A673 (cell line): ENCODE measurements at regions not wholly inside any gene's neighbourhood (a gene's known extent, or its start where the extent isn't known, plus 50 kb on each side); places are given as distances from the start of the nearest gene placed in this dataset.
"Not testable (repeated sequence)": the region's sequence is repeated elsewhere in the genome, so short reads cannot be mapped to it uniquely, and the experiment has no call there.

Source experiments
- CTCF ChIP-seq: fragments of 300-800, 200-600 bp; sonication (generic); conservative IDR thresholded peaks from 2 replicates; pipeline ENCODE4 v1.5.1; 2017; ENCODE audit warnings: low read depth, mild to moderate bottlenecking, antibody characterized with exemption, low read length, moderate library complexity, mixed read lengths
- EZH2 ChIP-seq: fragments of 200-600 bp; sonication (generic); IDR thresholded peaks from 2 replicates; pipeline ENCODE4 v1.6.1; 2017; ENCODE audit warnings: borderline replicate concordance, low read depth, mild to moderate bottlenecking, mixed read lengths, antibody characterized with exemption, low read length; ENCODE audit not compliant: poor library complexity, severe bottlenecking

- TF ChIP-seq CTCF, EZH2: not testable (repeated sequence)
These were observed 97.6 kb downstream of the IER5 start for GRCh38 chr1:181186133-181186532.
